Mesenchymal stem cell (in vitro differentiated cells and primary cell): ENCODE measurements at regions not wholly inside any gene's neighbourhood (a gene's known extent, or its start where the extent isn't known, plus 50 kb on each side); places are given as distances from the start of the nearest gene placed in this dataset.
"Not testable (repeated sequence)": the region's sequence is repeated elsewhere in the genome, so short reads cannot be mapped to it uniquely, and the experiment has no call there.

Source experiments
- DNase-seq: peaks from one replicate; pipeline ENCODE4 v3.0.0-alpha.2; 2013
- H2AFZ ChIP-seq: one replicate; pipeline ENCODE4 v1.6.1; 2013; ENCODE audit warnings: low read depth, mild to moderate bottlenecking, control low read depth, inconsistent platforms, low read length, moderate library complexity
- H2AK5ac ChIP-seq: 2 replicates; pipeline ENCODE4 v1.6.1; 2013; ENCODE audit warnings: low read length, moderate library complexity, mild to moderate bottlenecking, inconsistent platforms; ENCODE audit not compliant: severe bottlenecking
- H2BK120ac ChIP-seq: one replicate; pipeline ENCODE4 v1.6.1; 2013; ENCODE audit warnings: low read depth, mild to moderate bottlenecking, inconsistent platforms, low read length, moderate library complexity
- H2BK12ac ChIP-seq, 2 experiments: one replicate each; pipeline ENCODE4 v1.6.1; 2013; ENCODE audit warnings: inconsistent platforms in 2 of 2, low read length in 2 of 2, mild to moderate bottlenecking in 2 of 2, moderate library complexity in 2 of 2, control low read depth in 1 of 2
- H2BK15ac ChIP-seq: one replicate; pipeline ENCODE4 v1.6.1; 2013; ENCODE audit warnings: mild to moderate bottlenecking, low read depth, inconsistent platforms; ENCODE audit not compliant: poor library complexity, severe bottlenecking
- H2BK5ac ChIP-seq: 2 replicates; pipeline ENCODE4 v1.6.1; 2013; ENCODE audit warnings: low read depth, mild to moderate bottlenecking, low read length, control low read depth, inconsistent platforms; ENCODE audit not compliant: poor library complexity, severe bottlenecking
- H3K14ac ChIP-seq, 2 experiments: one replicate each; pipeline ENCODE4 v1.6.1; 2013; ENCODE audit warnings: inconsistent platforms in 2 of 2, low read length in 2 of 2, control low read depth in 1 of 2, mild to moderate bottlenecking in 1 of 2, moderate library complexity in 1 of 2
- H3K18ac ChIP-seq, 2 experiments: one replicate each; pipeline ENCODE4 v1.6.1; 2013; ENCODE audit warnings: inconsistent platforms in 2 of 2, low read length in 2 of 2, control low read depth in 1 of 2, low read depth in 1 of 2, mild to moderate bottlenecking in 1 of 2
- H3K23ac ChIP-seq, 2 experiments: one replicate each; pipeline ENCODE4 v1.6.1; 2013; ENCODE audit warnings: inconsistent platforms in 2 of 2, low read length in 2 of 2, mild to moderate bottlenecking in 2 of 2, moderate library complexity in 2 of 2, control low read depth in 1 of 2
- H3K27ac ChIP-seq: 2 replicates; pipeline ENCODE4 v1.5.1; 2013; ENCODE audit warnings: mild to moderate bottlenecking, moderate library complexity, low read length, control low read depth, inconsistent platforms; ENCODE audit not compliant: poor library complexity, severe bottlenecking
- H3K27me3 ChIP-seq, 2 experiments: 2 replicates each; pipeline versions ENCODE4 v1.6.1 to v1.7.0; 2013; ENCODE audit warnings: low read length in 2 of 2, mild to moderate bottlenecking in 2 of 2, moderate library complexity in 2 of 2, control low read depth in 1 of 2, inconsistent platforms in 1 of 2; ENCODE audit not compliant: control insufficient read depth in 1 of 2, insufficient read depth in 1 of 2
- H3K36me3 ChIP-seq, 2 experiments: 2 replicates each; pipeline versions ENCODE4 v1.6.1 to v1.7.0; 2013; ENCODE audit warnings: low read length in 2 of 2, control low read depth in 1 of 2, inconsistent platforms in 1 of 2, low read depth in 1 of 2, mild to moderate bottlenecking in 1 of 2; ENCODE audit not compliant: insufficient read depth in 2 of 2, control insufficient read depth in 1 of 2
- H3K4ac ChIP-seq, 2 experiments: one replicate each; pipeline ENCODE4 v1.6.1; 2013; ENCODE audit warnings: inconsistent platforms in 2 of 2, low read length in 2 of 2, mild to moderate bottlenecking in 2 of 2, moderate library complexity in 2 of 2, control low read depth in 1 of 2, low read depth in 1 of 2
- H3K4me1 ChIP-seq: 2 replicates; pipeline ENCODE4 v1.6.1; 2013; ENCODE audit warnings: low read depth, low read length, control low read depth; ENCODE audit not compliant: control insufficient read depth, insufficient read depth
- H3K4me2 ChIP-seq: 2 replicates; pipeline ENCODE4 v1.6.1; 2013; ENCODE audit warnings: low read length, mild to moderate bottlenecking, inconsistent platforms; ENCODE audit not compliant: poor library complexity, severe bottlenecking
- H3K4me3 ChIP-seq, 2 experiments: 2 replicates each; pipeline versions ENCODE4 v1.5.1 to v1.7.0; 2013; ENCODE audit warnings: low read length in 2 of 2, mild to moderate bottlenecking in 2 of 2, control low read depth in 1 of 2, low read depth in 1 of 2; ENCODE audit not compliant: insufficient read depth in 1 of 2
- H3K79me1 ChIP-seq: replicated peaks from 2 replicates; pipeline ENCODE4 v1.6.1; 2013; ENCODE audit warnings: mild to moderate bottlenecking, control low read depth, low read length, inconsistent platforms; ENCODE audit not compliant: poor library complexity, severe bottlenecking
- H3K9ac ChIP-seq: 2 replicates; pipeline ENCODE4 v1.7.0; 2013; ENCODE audit warnings: mild to moderate bottlenecking, low read length, moderate library complexity
- H3K9me3 ChIP-seq: 2 replicates; pipeline ENCODE4 v1.7.0; 2013; ENCODE audit warnings: mild to moderate bottlenecking, low read length; ENCODE audit not compliant: control insufficient read depth
- H4K8ac ChIP-seq: one replicate; pipeline ENCODE4 v1.6.1; 2013; ENCODE audit warnings: inconsistent platforms, mild to moderate bottlenecking, low read length, moderate library complexity
- H4K91ac ChIP-seq: one replicate; pipeline ENCODE4 v1.6.1; 2013; ENCODE audit warnings: mild to moderate bottlenecking, low read length, inconsistent platforms
- WGBS: methylation state at CpG from one replicate; pipeline ENCODE4 v1.1.7; 2013; ENCODE audit warnings: mixed read lengths; 5-methylcytosine and 5-hydroxymethylcytosine counted together

DNA sequence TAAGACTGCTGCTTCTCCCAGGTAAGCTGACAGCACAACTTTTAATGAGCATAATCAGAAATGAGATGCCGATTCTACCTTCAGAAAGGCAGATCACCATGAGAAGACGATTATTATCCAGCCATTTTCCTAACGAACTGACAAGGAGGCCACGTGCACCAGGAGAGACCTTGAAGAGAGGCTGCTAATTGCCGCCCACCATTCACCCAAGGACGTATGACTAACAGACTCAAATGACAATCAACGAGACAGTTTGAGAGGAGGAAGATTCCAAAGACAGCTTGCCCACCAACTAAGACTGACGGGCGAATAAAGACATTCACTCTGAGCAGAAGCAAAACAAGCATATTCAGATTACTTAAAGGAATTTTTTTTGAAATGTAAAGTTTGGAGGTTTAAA is 301.9 kb upstream of the TAC1 start:
- no peak for DNase-seq
- no peaks in the 10 kb centered on the region for H3K27me3 ChIP-seq
- H2AK5ac ChIP-seq, result no peak overlapping the region
- H3K9ac ChIP-seq, result no peak overlapping the region
- no peak overlapping the region for H3K23ac ChIP-seq
- no peaks in the 10 kb centered on the region for H3K79me1 ChIP-seq
- H2BK5ac ChIP-seq, result no peak overlapping the region
- H3K4me1 ChIP-seq, result no peaks in the 10 kb centered on the region
- 81% methylated on average over 9 of the region's 9 CpGs for WGBS
- H2AFZ ChIP-seq, result no peak overlapping the region
- no peak overlapping the region for H3K14ac ChIP-seq
- H2BK120ac ChIP-seq, result no peak overlapping the region
- no peaks in the 10 kb centered on the region for H3K36me3 ChIP-seq
- no peak overlapping the region for H2BK15ac ChIP-seq
- no peak overlapping the region for H3K4me2 ChIP-seq
- no peak overlapping the region for H4K8ac ChIP-seq
- no peak overlapping the region for H3K4ac ChIP-seq
- no peak overlapping the region for H3K27ac ChIP-seq
- H4K91ac ChIP-seq, result no peak overlapping the region
- no peak overlapping the region for H3K4me3 ChIP-seq
- H3K18ac ChIP-seq, result no peak overlapping the region
- peaks cover 13% of the 10 kb centered on the region for H3K9me3 ChIP-seq
- no peak overlapping the region for H2BK12ac ChIP-seq

DNA sequence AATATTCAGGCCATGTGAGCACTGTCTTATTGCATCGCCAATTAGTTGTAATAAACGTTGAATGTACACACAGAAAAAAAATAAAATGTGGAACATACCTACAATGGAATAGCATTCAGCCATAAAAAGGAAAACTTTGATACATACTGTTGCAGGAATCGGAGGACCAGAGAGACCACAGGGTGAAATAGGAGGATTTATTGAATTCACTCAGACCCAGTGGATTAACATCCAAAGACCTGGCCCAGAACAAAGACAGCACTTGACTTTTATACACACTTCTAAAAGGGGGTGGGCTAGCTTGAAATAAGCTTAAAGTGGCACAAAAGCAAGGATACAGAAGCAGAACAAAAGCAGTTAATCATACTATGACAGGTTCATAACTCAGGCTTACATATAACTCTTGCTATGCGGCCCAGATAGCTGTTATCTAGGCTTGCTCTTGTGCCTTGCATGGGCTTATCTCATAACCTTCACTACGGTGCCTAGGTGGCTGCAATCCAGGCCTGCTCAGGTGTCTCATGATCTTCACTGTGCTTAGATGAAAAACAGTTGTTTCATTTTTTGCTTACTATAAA is 292.2 kb upstream of the TAC1 start:
- H3K79me1 ChIP-seq, result no peaks in the 10 kb centered on the region
- H3K4me3 ChIP-seq, result no peak overlapping the region
- H2AK5ac ChIP-seq, result no peak overlapping the region
- H3K14ac ChIP-seq, result no peak overlapping the region
- no peak overlapping the region for H4K91ac ChIP-seq
- H3K4me2 ChIP-seq, result no peak overlapping the region
- peaks cover 11% of the 10 kb centered on the region for H3K9me3 ChIP-seq
- H2BK5ac ChIP-seq, result no peak overlapping the region
- H3K4ac ChIP-seq, result no peak overlapping the region
- 71% methylated on average over 2 of the region's 5 CpGs for WGBS
- H2BK12ac ChIP-seq, result no peak overlapping the region
- no peak overlapping the region for H3K18ac ChIP-seq
- no peaks in the 10 kb centered on the region for H3K4me1 ChIP-seq
- H2BK120ac ChIP-seq, result no peak overlapping the region
- H3K23ac ChIP-seq, result no peak overlapping the region
- H3K27ac ChIP-seq, result no peak overlapping the region
- H3K27me3 ChIP-seq, result no peaks in the 10 kb centered on the region
- no peaks in the 10 kb centered on the region for H3K36me3 ChIP-seq
- H2BK15ac ChIP-seq, result no peak overlapping the region
- no peak overlapping the region for H4K8ac ChIP-seq
- DNase-seq, result no peak
- H3K9ac ChIP-seq, result no peak overlapping the region
- no peak overlapping the region for H2AFZ ChIP-seq

DNA sequence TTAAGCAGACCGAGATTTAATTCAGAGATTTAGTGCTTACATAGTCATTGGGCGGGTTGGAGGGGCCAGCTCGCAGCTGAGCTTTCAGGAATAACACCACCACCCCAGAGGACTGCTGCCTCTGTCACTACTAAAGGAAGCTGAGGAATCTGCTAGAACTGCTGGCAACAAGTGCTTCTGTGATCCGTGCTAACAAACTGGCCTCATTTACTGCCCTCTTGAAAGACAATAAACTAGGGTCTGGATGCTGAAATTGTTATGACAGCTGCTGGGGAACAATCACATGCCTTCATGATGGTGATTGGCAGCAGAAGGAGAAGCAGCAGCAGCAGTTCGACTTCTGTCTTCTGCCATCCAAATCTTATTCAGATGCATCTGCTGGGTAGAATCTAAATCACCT is 285.5 kb upstream of the TAC1 start:
- Histone ChIP-seq H3K79me1 (no peaks in the 10 kb centered on the region), H3K36me3 (no peaks in the 10 kb centered on the region), H3K9me3 (peaks cover 4% of the 10 kb centered on the region), H3K27me3 (no peaks in the 10 kb centered on the region), H2AK5ac (no peak overlapping the region), H4K8ac (no peak overlapping the region), H2BK120ac (no peak overlapping the region), H3K4me3 (no peak overlapping the region), H3K27ac (no peak overlapping the region), H3K14ac (no peak overlapping the region), H3K4me1 (no peaks in the 10 kb centered on the region), H3K4me2 (no peak overlapping the region), H2AFZ (no peak overlapping the region), H2BK5ac (no peak overlapping the region), H3K9ac (no peak overlapping the region), H2BK15ac (no peak overlapping the region), H2BK12ac (no peak overlapping the region), H3K18ac (no peak overlapping the region), H3K4ac (no peak overlapping the region), H3K23ac (no peak overlapping the region), H4K91ac (no peak overlapping the region)
- WGBS, result 69% methylated on average over 5 of the region's 5 CpGs
- no peak for DNase-seq

DNA sequence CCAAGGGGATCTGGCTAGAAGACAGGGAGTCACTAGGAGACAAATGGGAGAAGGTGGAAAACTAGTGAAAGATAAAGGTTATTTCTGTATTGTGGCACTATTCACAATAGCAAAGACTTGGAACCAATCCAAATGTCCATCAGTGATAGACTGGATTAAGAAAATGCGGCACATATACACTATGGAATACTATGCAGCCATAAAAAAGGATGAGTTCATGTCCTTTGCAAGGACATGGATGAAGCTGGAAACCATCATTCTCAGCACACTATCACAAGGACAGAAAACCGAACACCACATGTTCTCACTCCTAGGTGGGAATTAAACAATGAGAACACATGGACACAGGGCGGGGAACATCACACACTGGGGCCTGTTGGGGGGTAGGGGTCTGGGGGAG is 282.4 kb upstream of the TAC1 start:
- H2AFZ ChIP-seq, result not testable (repeated sequence)

More for the DNA sequence above, 282.4 kb upstream of the TAC1 start:
- not testable (repeated sequence) for H3K9ac ChIP-seq, H3K36me3 ChIP-seq, H3K14ac ChIP-seq, H2AK5ac ChIP-seq, H2BK12ac ChIP-seq, H2BK120ac ChIP-seq, H3K23ac ChIP-seq, H3K27ac ChIP-seq, H3K4me1 ChIP-seq, H3K27me3 ChIP-seq, H4K91ac ChIP-seq, H4K8ac ChIP-seq, H3K9me3 ChIP-seq, H3K4me3 ChIP-seq, H3K4ac ChIP-seq, H2BK5ac ChIP-seq, H2BK15ac ChIP-seq, H3K79me1 ChIP-seq, H3K18ac ChIP-seq, DNase-seq, H3K4me2 ChIP-seq
- 56% methylated on average over 2 of the region's 3 CpGs for WGBS
